ENCODE measurements at regions not wholly inside any gene's neighbourhood (a gene's known extent, or its start where the extent isn't known, plus 50 kb on each side); places are given as distances from the start of the nearest gene placed in this dataset.

DNA sequence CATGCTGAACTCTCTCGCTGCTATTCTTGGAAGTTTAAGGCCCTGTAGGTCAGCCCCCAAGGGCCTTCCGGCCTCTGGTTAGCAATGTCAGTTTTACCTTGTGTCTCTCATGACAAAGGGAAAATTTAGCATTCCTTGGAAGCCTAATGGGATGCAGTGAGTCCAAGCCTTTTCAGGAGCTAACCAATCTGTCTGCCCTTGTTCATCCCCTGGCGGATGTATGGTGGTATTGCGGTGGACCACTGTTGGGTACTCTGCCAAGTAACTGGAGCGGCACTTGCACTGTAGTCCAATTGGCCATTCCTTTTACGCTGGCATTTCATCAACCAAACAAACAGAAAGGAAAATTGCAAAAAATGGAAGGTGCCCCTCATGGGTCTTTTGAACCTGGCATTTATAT is 318.4 kb upstream of the NMUR2 start:
- CTCF ChIA-PET = interaction anchor here (0.6 to 0.9 kb wide), 2 partner anchors 140 to 163 kb away, joined by 3 read pairs; no protein-coding TSS in a partner anchor
- Histone ChIP-seq H3K36me3 (ENCODE audit: control insufficient read depth in 2 of 2, insufficient read depth in 1 of 2, low read length in 2 of 2) (no peaks in the 10 kb centered on the region), H3K9me3 (ENCODE audit: control insufficient read depth, insufficient read depth, low read depth, low read length) (no peaks in the 10 kb centered on the region), H3K4me1 (ENCODE audit: control insufficient read depth, insufficient read depth, low read length) (no peaks in the 10 kb centered on the region), H3K4me3 (ENCODE audit: low read depth, low read length) (no peak overlapping the region), H3K27ac (ENCODE audit: extremely low read depth, low read depth, low read length) (no peak overlapping the region)
- no peak for TF ChIP-seq OVOL3 (tag by site-specific recombination; IDR thresholded peaks at IDR 0.05)
- no peak for TF ChIP-seq TRIM28 (IDR thresholded peaks at IDR 0.05; ENCODE audit: borderline replicate concordance, low read length)
- TF ChIP-seq ZBTB8A (tag by site-specific recombination; IDR thresholded peaks at IDR 0.05) = no peak
- TF ChIP-seq ZNF521 (tag by site-specific recombination; IDR thresholded peaks at IDR 0.05) = no peak
- POLR2A ChIA-PET = no interaction called here

DNA sequence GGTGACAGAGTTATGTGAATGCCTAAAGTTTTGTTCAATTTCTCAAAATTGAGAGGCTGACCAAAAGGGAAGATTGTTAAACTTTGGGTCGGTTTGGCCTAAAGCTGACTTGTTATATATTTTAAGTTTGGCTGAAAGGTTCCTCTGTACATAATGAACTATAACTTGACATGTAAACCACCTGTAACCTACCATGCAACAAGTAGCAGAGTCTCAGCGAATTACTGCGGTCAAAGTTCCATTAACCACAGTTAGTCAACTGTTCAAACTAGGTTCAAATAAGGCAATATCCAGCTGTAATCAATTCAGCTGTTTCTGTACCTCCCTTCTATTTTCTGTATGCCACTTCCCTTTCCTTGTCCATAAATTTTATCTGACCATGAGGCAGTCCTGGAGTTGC is 325.1 kb upstream of the NMUR2 start:
- ChIA-PET CTCF (no interaction called here), POLR2A (no interaction called here)
- H3K4me1 ChIP-seq (ENCODE audit: control insufficient read depth, insufficient read depth, low read length) = no peaks in the 10 kb centered on the region
- H3K36me3 ChIP-seq (ENCODE audit: control insufficient read depth in 2 of 2, insufficient read depth in 1 of 2, low read length in 2 of 2) = no peaks in the 10 kb centered on the region
- H3K9me3 ChIP-seq (ENCODE audit: control insufficient read depth, insufficient read depth, low read depth, low read length) = no peaks in the 10 kb centered on the region
- no peak overlapping the region for H3K27ac ChIP-seq (ENCODE audit: extremely low read depth, low read depth, low read length)
- no peak for TF ChIP-seq ZNF146 (tag by site-specific recombination; IDR thresholded peaks at IDR 0.05)
- no peak for TF ChIP-seq ZNF677 (tag by site-specific recombination; IDR thresholded peaks at IDR 0.05)
- peak; percentile 79 for TF ChIP-seq SCRT2 (tag by site-specific recombination; IDR thresholded peaks at IDR 0.05)
- no peak for TF ChIP-seq ZNF560 (tag by site-specific recombination; IDR thresholded peaks at IDR 0.05; ENCODE audit: borderline replicate concordance)
- TF ChIP-seq HOXD13 (CRISPR knock-in tag; IDR thresholded peaks at IDR 0.05; ENCODE audit: borderline replicate concordance) = no peak
- TF ChIP-seq SCRT1 (tag by site-specific recombination; IDR thresholded peaks at IDR 0.05; ENCODE audit: borderline replicate concordance) = peak; percentile 61; the same call in 1 of the 2 replicates
- TF ChIP-seq, protein P1, sequence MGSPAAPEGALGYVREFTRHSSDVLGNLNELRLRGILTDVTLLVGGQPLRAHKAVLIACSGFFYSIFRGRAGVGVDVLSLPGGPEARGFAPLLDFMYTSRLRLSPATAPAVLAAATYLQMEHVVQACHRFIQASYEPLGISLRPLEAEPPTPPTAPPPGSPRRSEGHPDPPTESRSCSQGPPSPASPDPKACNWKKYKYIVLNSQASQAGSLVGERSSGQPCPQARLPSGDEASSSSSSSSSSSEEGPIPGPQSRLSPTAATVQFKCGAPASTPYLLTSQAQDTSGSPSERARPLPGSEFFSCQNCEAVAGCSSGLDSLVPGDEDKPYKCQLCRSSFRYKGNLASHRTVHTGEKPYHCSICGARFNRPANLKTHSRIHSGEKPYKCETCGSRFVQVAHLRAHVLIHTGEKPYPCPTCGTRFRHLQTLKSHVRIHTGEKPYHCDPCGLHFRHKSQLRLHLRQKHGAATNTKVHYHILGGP (tag by site-specific recombination; IDR thresholded peaks at IDR 0.05) = no peak
- TF ChIP-seq, protein P2, sequence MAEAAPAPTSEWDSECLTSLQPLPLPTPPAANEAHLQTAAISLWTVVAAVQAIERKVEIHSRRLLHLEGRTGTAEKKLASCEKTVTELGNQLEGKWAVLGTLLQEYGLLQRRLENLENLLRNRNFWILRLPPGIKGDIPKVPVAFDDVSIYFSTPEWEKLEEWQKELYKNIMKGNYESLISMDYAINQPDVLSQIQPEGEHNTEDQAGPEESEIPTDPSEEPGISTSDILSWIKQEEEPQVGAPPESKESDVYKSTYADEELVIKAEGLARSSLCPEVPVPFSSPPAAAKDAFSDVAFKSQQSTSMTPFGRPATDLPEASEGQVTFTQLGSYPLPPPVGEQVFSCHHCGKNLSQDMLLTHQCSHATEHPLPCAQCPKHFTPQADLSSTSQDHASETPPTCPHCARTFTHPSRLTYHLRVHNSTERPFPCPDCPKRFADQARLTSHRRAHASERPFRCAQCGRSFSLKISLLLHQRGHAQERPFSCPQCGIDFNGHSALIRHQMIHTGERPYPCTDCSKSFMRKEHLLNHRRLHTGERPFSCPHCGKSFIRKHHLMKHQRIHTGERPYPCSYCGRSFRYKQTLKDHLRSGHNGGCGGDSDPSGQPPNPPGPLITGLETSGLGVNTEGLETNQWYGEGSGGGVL (tag by site-specific recombination; IDR thresholded peaks at IDR 0.05) = no peak
- TF ChIP-seq ZNF350 (tag by site-specific recombination; IDR thresholded peaks at IDR 0.05) = no peak
- no peak overlapping the region for H3K4me3 ChIP-seq (ENCODE audit: low read depth, low read length)

DNA sequence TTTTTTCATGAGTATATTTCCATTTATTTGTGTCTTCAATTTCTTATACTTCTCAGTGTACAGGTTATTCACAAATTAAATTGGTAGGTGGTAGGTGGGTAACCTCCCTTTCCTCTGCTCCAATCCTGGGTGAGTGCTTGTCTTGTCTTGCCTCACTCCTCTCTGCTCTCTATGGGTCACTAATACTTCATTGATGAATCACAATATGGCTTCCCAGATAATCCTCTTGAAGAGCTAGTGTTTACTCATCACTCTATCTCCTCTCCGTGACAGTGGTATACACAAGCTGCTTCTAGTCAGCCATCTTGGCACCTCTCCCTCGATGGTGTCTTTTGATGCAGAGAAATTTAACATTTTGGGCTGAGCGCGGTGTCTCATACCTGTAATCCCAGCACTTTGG is 331.8 kb upstream of the NMUR2 start:
- ChIA-PET CTCF (no interaction called here), POLR2A (no interaction called here)
- no peak overlapping the region for H3K4me3 ChIP-seq (ENCODE audit: low read depth, low read length)
- H3K27ac ChIP-seq (ENCODE audit: extremely low read depth, low read depth, low read length) = no peak overlapping the region
- no peaks in the 10 kb centered on the region for H3K36me3 ChIP-seq (ENCODE audit: control insufficient read depth in 2 of 2, insufficient read depth in 1 of 2, low read length in 2 of 2)
- no peaks in the 10 kb centered on the region for H3K4me1 ChIP-seq (ENCODE audit: control insufficient read depth, insufficient read depth, low read length)
- H3K9me3 ChIP-seq (ENCODE audit: control insufficient read depth, insufficient read depth, low read depth, low read length) = no peaks in the 10 kb centered on the region
- TF ChIP-seq, protein P3, sequence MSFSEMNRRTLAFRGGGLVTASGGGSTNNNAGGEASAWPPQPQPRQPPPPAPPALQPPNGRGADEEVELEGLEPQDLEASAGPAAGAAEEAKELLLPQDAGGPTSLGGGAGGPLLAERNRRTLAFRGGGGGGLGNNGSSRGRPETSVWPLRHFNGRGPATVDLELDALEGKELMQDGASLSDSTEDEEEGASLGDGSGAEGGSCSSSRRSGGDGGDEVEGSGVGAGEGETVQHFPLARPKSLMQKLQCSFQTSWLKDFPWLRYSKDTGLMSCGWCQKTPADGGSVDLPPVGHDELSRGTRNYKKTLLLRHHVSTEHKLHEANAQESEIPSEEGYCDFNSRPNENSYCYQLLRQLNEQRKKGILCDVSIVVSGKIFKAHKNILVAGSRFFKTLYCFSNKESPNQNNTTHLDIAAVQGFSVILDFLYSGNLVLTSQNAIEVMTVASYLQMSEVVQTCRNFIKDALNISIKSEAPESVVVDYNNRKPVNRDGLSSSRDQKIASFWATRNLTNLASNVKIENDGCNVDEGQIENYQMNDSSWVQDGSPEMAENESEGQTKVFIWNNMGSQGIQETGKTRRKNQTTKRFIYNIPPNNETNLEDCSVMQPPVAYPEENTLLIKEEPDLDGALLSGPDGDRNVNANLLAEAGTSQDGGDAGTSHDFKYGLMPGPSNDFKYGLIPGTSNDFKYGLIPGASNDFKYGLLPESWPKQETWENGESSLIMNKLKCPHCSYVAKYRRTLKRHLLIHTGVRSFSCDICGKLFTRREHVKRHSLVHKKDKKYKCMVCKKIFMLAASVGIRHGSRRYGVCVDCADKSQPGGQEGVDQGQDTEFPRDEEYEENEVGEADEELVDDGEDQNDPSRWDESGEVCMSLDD (tag by site-specific recombination; IDR thresholded peaks at IDR 0.05) = no peak
- TF ChIP-seq, protein P2 (tag by site-specific recombination; IDR thresholded peaks at IDR 0.05) = no peak
- no peak for TF ChIP-seq ZIC2 (tag by site-specific recombination; IDR thresholded peaks at IDR 0.05)
- TF ChIP-seq GLIS2 (tag by site-specific recombination; IDR thresholded peaks at IDR 0.05) = no peak
- TF ChIP-seq ZNF335 (tag by site-specific recombination; conservative IDR thresholded peaks at IDR 0.05) = no peak
- TF ChIP-seq ZNF169 (tag by site-specific recombination; IDR thresholded peaks at IDR 0.05) = no peak
- no peak for TF ChIP-seq ZNF394 (tag by site-specific recombination; IDR thresholded peaks at IDR 0.05; ENCODE audit: borderline replicate concordance)
- no peak for TF ChIP-seq REPIN1 (tag by site-specific recombination; IDR thresholded peaks at IDR 0.05; ENCODE audit: low read depth)
- no peak for TF ChIP-seq ZNF549 (tag by site-specific recombination; IDR thresholded peaks at IDR 0.05)
- TF ChIP-seq, protein P4, sequence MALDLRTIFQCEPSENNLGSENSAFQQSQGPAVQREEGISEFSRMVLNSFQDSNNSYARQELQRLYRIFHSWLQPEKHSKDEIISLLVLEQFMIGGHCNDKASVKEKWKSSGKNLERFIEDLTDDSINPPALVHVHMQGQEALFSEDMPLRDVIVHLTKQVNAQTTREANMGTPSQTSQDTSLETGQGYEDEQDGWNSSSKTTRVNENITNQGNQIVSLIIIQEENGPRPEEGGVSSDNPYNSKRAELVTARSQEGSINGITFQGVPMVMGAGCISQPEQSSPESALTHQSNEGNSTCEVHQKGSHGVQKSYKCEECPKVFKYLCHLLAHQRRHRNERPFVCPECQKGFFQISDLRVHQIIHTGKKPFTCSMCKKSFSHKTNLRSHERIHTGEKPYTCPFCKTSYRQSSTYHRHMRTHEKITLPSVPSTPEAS (tag by site-specific recombination; IDR thresholded peaks at IDR 0.05) = no peak
- no peak for TF ChIP-seq ZNF830 (tag by site-specific recombination; IDR thresholded peaks at IDR 0.05; ENCODE audit: low read depth)
- TF ChIP-seq BCL11B (tag by site-specific recombination; IDR thresholded peaks at IDR 0.05; ENCODE audit: low read depth) = no peak
